Hematopoietic multipotent progenitor cell (in vitro differentiated cells): ENCODE measurements at regions not wholly inside any gene's neighbourhood (a gene's known extent, or its start where the extent isn't known, plus 50 kb on each side); places are given as distances from the start of the nearest gene placed in this dataset.
"Not testable (repeated sequence)": the region's sequence is repeated elsewhere in the genome, so short reads cannot be mapped to it uniquely, and the experiment has no call there.

Experiments used
- DNase-seq, 3 donors: peaks; one replicate each; pipeline ENCODE4 v3.0.0-alpha.2; 2011 to 2015; ENCODE audit warnings: low read depth in 2 of 3, low spot score in 2 of 3

- not testable (repeated sequence) for DNase-seq
These were observed 191.8 kb downstream of the KLRB1 start for GRCh38 chr12:9415898-9416297.

GRCh38 chr12:9413862-9414261, 193.9 kb downstream of the KLRB1 start:
- DNase-seq: not testable (repeated sequence)

- DNase-seq: not testable (repeated sequence)
These were observed 195.3 kb downstream of the KLRB1 start for GRCh38 chr12:9412459-9412858.

GRCh38 chr12:9411616-9412268, 196.0 kb downstream of the KLRB1 start:
- not testable (repeated sequence) for DNase-seq

- not testable (repeated sequence) for DNase-seq
These were observed 199.2 kb upstream of the PZP start for GRCh38 chr12:9407425-9407748.

- no peak for DNase-seq
These were observed 198.6 kb upstream of the PZP start for GRCh38 chr12:9406564-9407424.

- DNase-seq: no peak
These were observed 197.8 kb upstream of the PZP start for GRCh38 chr12:9405886-9406563.

- DNase-seq: no peak
These were observed 196.5 kb upstream of the PZP start for GRCh38 chr12:9404469-9405260.

GRCh38 chr12:9404031-9404430, 195.8 kb upstream of the PZP start:
- DNase-seq: no peak

- DNase-seq: not testable (repeated sequence)
These were observed 194.3 kb upstream of the PZP start for GRCh38 chr12:9402432-9403040.

GRCh38 chr12:9396367-9396766, 188.2 kb upstream of the PZP start:
- not testable (repeated sequence) for DNase-seq

- not testable (repeated sequence) for DNase-seq
These were observed 187.0 kb upstream of the PZP start for GRCh38 chr12:9395220-9395619.

GRCh38 chr12:9392842-9393241, 184.6 kb upstream of the PZP start:
- no peak for DNase-seq

GRCh38 chr12:9391815-9392214, 183.6 kb upstream of the PZP start:
- DNase-seq: no peak

GRCh38 chr12:9390761-9391160, 182.6 kb upstream of the PZP start:
- no peak for DNase-seq

- DNase-seq: no peak
These were observed 181.6 kb upstream of the PZP start for GRCh38 chr12:9389796-9390195.

GRCh38 chr12:9388379-9388778, 180.2 kb upstream of the PZP start:
- no peak for DNase-seq

- peak in 1 of 3 donors; percentile 46 for DNase-seq
These were observed 179.3 kb upstream of the PZP start for GRCh38 chr12:9387450-9387849.

GRCh38 chr12:9383585-9383984, 175.4 kb upstream of the PZP start:
- DNase-seq: no peak

- peak in 1 of 3 donors; percentile 54 for DNase-seq
These were observed 173.4 kb upstream of the PZP start for GRCh38 chr12:9381619-9382018.
